ENCODE measurements at regions not wholly inside any gene's neighbourhood (a gene's known extent, or its start where the extent isn't known, plus 50 kb on each side); places are given as distances from the start of the nearest gene placed in this dataset.

- Mint-ChIP-seq H3K36me3 (ENCODE audit: insufficient read depth, unreplicated experiment) (no peaks in the 10 kb centered on the region), H3K9me3 (ENCODE audit: unreplicated experiment) (no peaks in the 10 kb centered on the region)
Observed at GRCh38 chr17:74015990-74016389, 187.5 kb upstream of the RPL38 start.

GRCh38 chr17:74016461-74016860 lies 187.0 kb upstream of the RPL38 start:
- Mint-ChIP-seq H3K36me3 (ENCODE audit: insufficient read depth, unreplicated experiment) (no peaks in the 10 kb centered on the region), H3K27me3 (ENCODE audit: insufficient read depth, unreplicated experiment) (peaks cover 97% of the 10 kb centered on the region), H3K4me1 (ENCODE audit: insufficient read depth, unreplicated experiment) (no peaks in the 10 kb centered on the region), H3K4me3 (ENCODE audit: unreplicated experiment) (no peak overlapping the region), H3K9me3 (ENCODE audit: unreplicated experiment) (no peaks in the 10 kb centered on the region), H3K27ac (ENCODE audit: low read depth, unreplicated experiment) (no peak overlapping the region)
- intact Hi-C loops (cut with micrococcal nuclease): no loop called here
- DNase-seq (ENCODE audit: unreplicated experiment): no peak
- ChIA-PET POLR2A (no interaction called here), CTCF (no interaction called here)
- no TSS peak for BruUV-seq (replicated peaks)
- no peak for TF ChIP-seq CTCF (IDR thresholded peaks at IDR 0.05; ENCODE audit: unreplicated experiment)

More at GRCh38 chr17:74015990-74016389, 187.5 kb upstream of the RPL38 start:
- Mint-ChIP-seq H3K4me3 (ENCODE audit: unreplicated experiment) (no peak overlapping the region), H3K27me3 (ENCODE audit: insufficient read depth, unreplicated experiment) (peaks cover 97% of the 10 kb centered on the region), H3K27ac (ENCODE audit: low read depth, unreplicated experiment) (no peak overlapping the region), H3K4me1 (ENCODE audit: insufficient read depth, unreplicated experiment) (no peaks in the 10 kb centered on the region)
- ChIA-PET POLR2A (no interaction called here), CTCF (no interaction called here)
- intact Hi-C loops (cut with micrococcal nuclease): no loop called here
- TF ChIP-seq CTCF (IDR thresholded peaks at IDR 0.05; ENCODE audit: unreplicated experiment): no peak
- BruUV-seq (replicated peaks): no TSS peak
- DNase-seq (ENCODE audit: unreplicated experiment): no peak

- no TSS peak for BruUV-seq (replicated peaks)
- Mint-ChIP-seq H3K27ac (ENCODE audit: low read depth, unreplicated experiment) (no peak overlapping the region), H3K9me3 (ENCODE audit: unreplicated experiment) (no peaks in the 10 kb centered on the region), H3K4me1 (ENCODE audit: insufficient read depth, unreplicated experiment) (no peaks in the 10 kb centered on the region), H3K4me3 (ENCODE audit: unreplicated experiment) (no peak overlapping the region), H3K27me3 (ENCODE audit: insufficient read depth, unreplicated experiment) (peaks cover 100% of the 10 kb centered on the region), H3K36me3 (ENCODE audit: insufficient read depth, unreplicated experiment) (no peaks in the 10 kb centered on the region)
- TF ChIP-seq CTCF (IDR thresholded peaks at IDR 0.05; ENCODE audit: unreplicated experiment): no peak
- intact Hi-C loops (cut with micrococcal nuclease): no loop called here
- POLR2A ChIA-PET: interaction anchor here (0.5 to 0.6 kb wide), 2 partner anchors 12 to 14 kb away, joined by 3 read pairs; no protein-coding TSS in a partner anchor
- CTCF ChIA-PET: interaction anchor here (1.2 kb wide), 1 partner anchor 19 kb away, joined by 7 read pairs; no protein-coding TSS in a partner anchor
- DNase-seq (ENCODE audit: unreplicated experiment): no peak
Observed at GRCh38 chr17:74017466-74017865, 186.0 kb upstream of the RPL38 start.

- Mint-ChIP-seq H3K27ac (ENCODE audit: low read depth, unreplicated experiment) (no peak overlapping the region), H3K27me3 (ENCODE audit: insufficient read depth, unreplicated experiment) (peaks cover 100% of the 10 kb centered on the region), H3K36me3 (ENCODE audit: insufficient read depth, unreplicated experiment) (no peaks in the 10 kb centered on the region), H3K9me3 (ENCODE audit: unreplicated experiment) (no peaks in the 10 kb centered on the region), H3K4me3 (ENCODE audit: unreplicated experiment) (no peak overlapping the region), H3K4me1 (ENCODE audit: insufficient read depth, unreplicated experiment) (no peaks in the 10 kb centered on the region)
- no TSS peak for BruUV-seq (replicated peaks)
- ChIA-PET CTCF (interaction anchor here (0.9 to 1.2 kb wide), 2 partner anchors 20 to 588 kb away, joined by 4 to 7 read pairs; no protein-coding TSS in a partner anchor), POLR2A (interaction anchor here (0.6 kb wide), 1 partner anchor 14 kb away, joined by 3 read pairs; no protein-coding TSS in a partner anchor)
- no peak for DNase-seq (ENCODE audit: unreplicated experiment)
- no peak for TF ChIP-seq CTCF (IDR thresholded peaks at IDR 0.05; ENCODE audit: unreplicated experiment)
- intact Hi-C loops (cut with micrococcal nuclease): no loop called here
Observed at GRCh38 chr17:74018115-74018514, 185.4 kb upstream of the RPL38 start.
